Activated CD4-positive, alpha-beta memory T cell treated with anti-CD3 and anti-CD28 coated beads, Interleukin-2, amount 10 ng/mL, durations not matched to agents 7 days and 5 days (primary cell): ENCODE measurements at regions not wholly inside any gene's neighbourhood (a gene's known extent, or its start where the extent isn't known, plus 50 kb on each side); places are given as distances from the start of the nearest gene placed in this dataset.

Source experiments
- CTCF ChIA-PET: fragments of 350-600 bp; sonication (Branson Sonifier 250); formaldehyde crosslinking; loops from one replicate; lab custom pipeline; 2021; ENCODE audit warnings: antibody characterized with exemption, inconsistent platforms; lab: Charles Lee
- POLR2A ChIA-PET: fragments of 350-600 bp; sonication (Branson Sonifier 250); formaldehyde crosslinking; loops from one replicate; lab custom pipeline; 2021; ENCODE audit warnings: antibody characterized with exemption; lab: Charles Lee
- DNase-seq: peaks from one replicate; pipeline ENCODE4 v3.0.0-alpha.2; 2020
- H3K27ac Mint-ChIP-seq: one replicate; pipeline ENCODE4 v1.8.0; 2021; ENCODE audit warnings: mild to moderate bottlenecking, mixed read lengths
- H3K27me3 Mint-ChIP-seq: one replicate; pipeline ENCODE4 v1.8.0; 2021; ENCODE audit warnings: mixed read lengths
- H3K36me3 Mint-ChIP-seq: one replicate; pipeline ENCODE4 v1.8.0; 2021; ENCODE audit warnings: low read depth, mixed read lengths
- H3K4me1 Mint-ChIP-seq: one replicate; pipeline ENCODE4 v1.8.0; 2021; ENCODE audit warnings: mixed read lengths
- H3K4me3 Mint-ChIP-seq: one replicate; pipeline ENCODE4 v1.8.0; 2021; ENCODE audit warnings: mild to moderate bottlenecking, mixed read lengths
- H3K9me3 Mint-ChIP-seq: one replicate; pipeline ENCODE4 v1.8.0; 2021; ENCODE audit warnings: mixed read lengths

DNA sequence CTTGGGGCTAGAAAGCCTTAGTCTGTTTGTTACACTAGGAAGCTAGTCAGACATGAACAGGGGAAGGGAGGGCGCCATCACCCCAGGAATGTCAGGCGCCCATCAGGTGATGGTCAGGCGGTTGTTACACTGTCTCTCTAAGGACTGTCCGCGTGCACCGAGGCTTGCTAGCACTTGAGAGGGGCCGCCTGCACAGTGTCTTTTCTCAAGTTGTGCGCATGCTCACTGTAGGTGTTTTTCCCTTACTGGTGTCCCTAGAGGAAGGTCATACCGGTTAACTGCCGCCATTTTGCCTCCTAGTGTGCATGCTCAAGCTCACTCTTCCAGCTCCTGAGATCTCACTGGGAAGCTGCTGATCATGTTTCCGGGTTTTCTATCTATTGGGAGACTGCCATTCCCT is 855.0 kb upstream of the TMEM132C start:
- Mint-ChIP-seq H3K36me3 (no peaks in the 10 kb centered on the region), H3K9me3 (peaks cover 3% of the 10 kb centered on the region), H3K4me1 (no peaks in the 10 kb centered on the region), H3K27ac (no peak overlapping the region), H3K4me3 (no peak overlapping the region), H3K27me3 (no peaks in the 10 kb centered on the region)
- DNase-seq = no peak
- ChIA-PET CTCF (no interaction called here), POLR2A (no interaction called here)

DNA sequence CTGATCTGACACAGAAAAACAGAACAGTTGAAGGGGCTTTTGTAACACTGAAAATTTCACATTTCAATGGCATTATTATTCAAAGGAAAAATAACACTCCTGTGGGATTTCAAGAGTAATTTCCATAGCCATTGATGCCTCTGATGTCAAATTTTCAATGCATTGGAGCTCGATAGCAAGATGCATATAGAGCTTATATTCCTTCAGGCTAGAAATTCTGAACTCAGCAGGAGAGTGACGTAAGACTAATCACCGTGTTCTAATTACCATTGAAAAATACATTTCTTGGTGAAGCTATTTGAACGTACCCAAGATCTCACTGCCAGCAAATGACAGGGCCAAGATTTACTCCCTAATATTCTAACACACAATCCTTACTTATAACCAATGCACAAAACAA is 854.1 kb upstream of the TMEM132C start:
- DNase-seq = no peak
- Mint-ChIP-seq H3K4me1 (no peaks in the 10 kb centered on the region), H3K27ac (no peak overlapping the region), H3K9me3 (peaks cover 8% of the 10 kb centered on the region), H3K27me3 (no peaks in the 10 kb centered on the region), H3K4me3 (no peak overlapping the region), H3K36me3 (no peaks in the 10 kb centered on the region)
- ChIA-PET CTCF (no interaction called here), POLR2A (no interaction called here)

DNA sequence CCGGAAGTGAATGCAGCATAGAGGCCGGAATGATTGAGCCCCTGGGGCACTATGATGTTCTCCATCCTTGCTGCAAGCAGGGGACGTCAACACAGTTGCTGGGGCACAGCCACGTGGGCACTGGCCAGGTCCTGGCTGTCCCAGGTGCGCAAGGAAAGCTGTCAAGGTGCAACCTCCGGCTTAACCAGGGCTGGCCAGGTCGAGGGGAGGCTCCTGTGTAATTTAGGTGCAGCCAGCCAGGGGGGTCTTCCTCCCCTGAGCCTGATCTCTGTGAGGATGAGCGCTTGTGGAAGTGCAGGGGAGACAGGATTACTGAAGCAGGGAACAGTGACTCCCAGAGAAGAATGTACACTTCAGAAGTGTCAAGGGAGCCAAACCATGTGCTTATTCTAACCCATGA is 852.8 kb upstream of the TMEM132C start:
- no peaks in the 10 kb centered on the region for H3K27me3 Mint-ChIP-seq
- no peaks in the 10 kb centered on the region for H3K4me1 Mint-ChIP-seq
- ChIA-PET CTCF (no interaction called here), POLR2A (interaction anchor here (0.7 kb wide), 1 partner anchor 149 kb away, joined by 3 read pairs; no protein-coding TSS in a partner anchor)
- DNase-seq = no peak
- no peaks in the 10 kb centered on the region for H3K36me3 Mint-ChIP-seq
- H3K27ac Mint-ChIP-seq = no peak overlapping the region
- peaks cover 8% of the 10 kb centered on the region for H3K9me3 Mint-ChIP-seq
- no peak overlapping the region for H3K4me3 Mint-ChIP-seq

DNA sequence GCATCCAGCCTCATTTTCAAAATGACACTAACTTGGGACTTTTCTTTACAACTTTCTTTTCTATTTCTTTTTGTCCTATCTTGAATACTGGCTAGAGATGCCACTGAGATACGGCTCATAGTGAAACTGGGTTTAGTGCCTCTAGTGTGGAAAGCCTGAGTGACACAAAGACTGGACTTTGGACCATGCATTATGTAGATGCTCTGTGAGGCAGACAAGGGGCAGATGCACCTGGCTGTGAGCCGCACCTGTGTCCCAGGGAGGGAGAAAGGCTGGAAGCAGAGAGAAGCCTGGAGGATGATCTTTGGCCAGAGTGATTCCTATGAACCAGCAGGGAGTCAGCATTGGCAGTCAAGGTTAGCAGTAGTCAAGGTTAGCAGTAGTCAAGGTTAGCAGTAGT is 852.3 kb upstream of the TMEM132C start:
- Mint-ChIP-seq H3K9me3 (peaks cover 8% of the 10 kb centered on the region), H3K36me3 (no peaks in the 10 kb centered on the region), H3K27ac (no peak overlapping the region), H3K4me1 (no peaks in the 10 kb centered on the region), H3K27me3 (no peaks in the 10 kb centered on the region), H3K4me3 (no peak overlapping the region)
- no peak for DNase-seq
- CTCF ChIA-PET = no interaction called here
- POLR2A ChIA-PET = no interaction called here

DNA sequence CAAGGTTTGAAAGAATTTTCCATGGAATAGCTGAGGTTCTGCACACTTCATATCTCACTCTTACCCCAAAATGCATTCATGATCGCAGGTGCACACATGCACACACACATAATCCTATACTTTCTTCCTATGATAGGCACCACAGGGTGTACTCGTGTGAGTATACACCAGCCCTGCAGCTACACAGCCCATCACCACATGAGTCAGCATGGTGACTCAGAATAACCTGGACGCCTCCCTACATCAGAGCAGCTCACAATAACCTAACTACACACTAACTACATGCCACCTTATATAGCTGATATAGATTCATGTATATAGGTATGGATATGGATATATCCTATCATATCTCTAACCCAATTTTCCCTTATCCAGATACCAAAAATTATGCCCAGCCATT is 850.2 kb upstream of the TMEM132C start:
- Mint-ChIP-seq H3K4me1 (no peaks in the 10 kb centered on the region), H3K9me3 (peaks cover 8% of the 10 kb centered on the region), H3K27ac (no peak overlapping the region), H3K4me3 (no peak overlapping the region), H3K27me3 (no peaks in the 10 kb centered on the region), H3K36me3 (no peaks in the 10 kb centered on the region)
- ChIA-PET CTCF (no interaction called here), POLR2A (no interaction called here)
- DNase-seq = no peak

DNA sequence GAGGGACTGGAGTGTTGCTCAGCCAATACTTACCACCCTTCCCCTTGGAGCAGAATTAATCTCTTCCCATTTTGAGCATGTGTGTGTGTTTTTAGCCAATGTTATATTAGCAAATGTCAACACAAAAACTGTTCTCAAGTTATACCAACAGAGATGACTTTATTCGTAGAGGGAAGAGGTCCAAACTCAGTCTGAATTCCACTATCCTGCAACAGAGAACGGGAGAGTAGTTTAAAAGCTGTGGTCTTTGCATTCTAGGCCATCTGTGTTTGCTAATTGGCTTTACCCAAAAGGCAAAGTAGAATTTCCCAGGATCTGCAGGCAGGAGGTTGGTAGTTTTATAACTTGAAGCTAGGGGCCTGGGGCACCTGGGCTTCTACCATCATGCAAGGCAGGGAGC is 847.9 kb upstream of the TMEM132C start:
- CTCF ChIA-PET = no interaction called here
- no peaks in the 10 kb centered on the region for H3K27me3 Mint-ChIP-seq
- DNase-seq = no peak
- H3K9me3 Mint-ChIP-seq = peaks cover 8% of the 10 kb centered on the region
- H3K4me1 Mint-ChIP-seq = no peaks in the 10 kb centered on the region
- POLR2A ChIA-PET = no interaction called here
- H3K27ac Mint-ChIP-seq = no peak overlapping the region
- no peaks in the 10 kb centered on the region for H3K36me3 Mint-ChIP-seq
- H3K4me3 Mint-ChIP-seq = no peak overlapping the region

DNA sequence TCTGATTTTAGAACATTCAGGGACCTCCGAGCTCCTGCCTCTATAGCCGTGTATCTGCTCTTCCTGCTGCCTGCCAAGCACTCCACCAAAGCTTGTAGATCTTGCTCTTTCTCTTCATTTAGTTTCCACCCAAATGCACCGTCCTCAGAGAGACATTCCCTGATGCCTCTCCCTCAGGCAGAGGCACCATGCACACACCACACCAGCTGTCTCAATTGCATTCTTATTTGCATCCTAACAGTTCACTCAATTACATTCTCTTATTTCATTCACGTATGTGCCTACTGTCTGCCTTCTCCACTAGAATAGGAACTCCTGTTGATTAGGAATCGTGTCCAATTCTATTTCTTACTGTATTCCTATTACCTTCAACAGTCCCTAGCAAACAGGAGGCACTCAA is 845.4 kb upstream of the TMEM132C start:
- no peaks in the 10 kb centered on the region for H3K27me3 Mint-ChIP-seq
- ChIA-PET CTCF (no interaction called here), POLR2A (no interaction called here)
- peaks cover 8% of the 10 kb centered on the region for H3K9me3 Mint-ChIP-seq
- no peak overlapping the region for H3K4me3 Mint-ChIP-seq
- H3K4me1 Mint-ChIP-seq = no peaks in the 10 kb centered on the region
- no peak for DNase-seq
- no peaks in the 10 kb centered on the region for H3K36me3 Mint-ChIP-seq
- H3K27ac Mint-ChIP-seq = no peak overlapping the region

DNA sequence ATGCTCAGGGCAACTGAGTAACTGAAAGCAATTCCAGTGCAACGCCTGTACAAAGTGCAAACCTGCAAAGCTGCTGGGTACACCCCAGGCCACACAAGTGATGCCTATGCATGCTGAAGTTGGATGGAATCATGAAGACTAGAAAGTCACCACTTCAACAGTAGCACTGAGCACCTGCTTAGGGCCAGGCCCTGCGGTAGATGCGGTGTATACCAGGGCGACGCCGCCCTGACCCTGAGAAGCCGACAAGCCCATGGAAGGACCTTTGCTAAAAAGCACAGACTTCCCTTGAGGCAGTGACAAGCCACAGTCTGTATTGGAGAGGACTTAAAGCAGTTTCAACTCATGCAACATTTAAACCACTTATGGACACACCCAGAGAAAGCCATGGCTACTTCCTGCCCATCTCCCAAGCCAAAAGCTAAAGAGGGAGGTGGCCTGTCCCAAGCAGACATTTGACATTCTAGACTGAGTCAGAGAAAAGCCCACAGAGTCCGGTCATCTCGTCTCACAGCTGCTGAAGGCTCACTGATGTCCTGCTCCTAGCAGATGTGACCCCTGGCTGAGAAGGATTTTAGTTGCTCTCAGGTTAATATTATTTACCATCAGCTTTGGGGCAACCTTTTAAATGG is 843.9 kb upstream of the TMEM132C start:
- no peak for DNase-seq
- Mint-ChIP-seq H3K36me3 (no peaks in the 10 kb centered on the region), H3K9me3 (no peaks in the 10 kb centered on the region), H3K27ac (no peak overlapping the region), H3K27me3 (no peaks in the 10 kb centered on the region), H3K4me3 (no peak overlapping the region), H3K4me1 (no peaks in the 10 kb centered on the region)
- ChIA-PET CTCF (no interaction called here), POLR2A (no interaction called here)

DNA sequence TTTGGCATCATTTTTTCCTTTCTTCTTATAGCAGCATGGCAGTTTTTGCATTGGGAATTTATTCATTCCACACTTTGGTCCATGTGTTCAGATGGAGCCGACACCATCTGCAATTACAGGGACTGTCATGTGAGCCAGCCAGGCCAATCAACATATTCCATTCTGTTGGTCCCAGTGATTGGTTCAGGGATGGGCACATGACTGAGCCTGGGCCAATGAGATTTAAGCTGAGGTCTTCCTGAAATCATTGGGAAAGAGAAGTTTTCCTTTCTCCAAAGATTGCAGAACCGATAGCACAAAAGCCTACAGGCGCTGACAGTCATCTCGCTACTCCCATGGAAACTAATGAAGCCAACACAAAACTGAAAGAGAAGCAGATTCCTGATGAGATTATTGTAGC is 841.5 kb upstream of the TMEM132C start:
- no peaks in the 10 kb centered on the region for H3K4me1 Mint-ChIP-seq
- no peak overlapping the region for H3K27ac Mint-ChIP-seq
- ChIA-PET CTCF (no interaction called here), POLR2A (no interaction called here)
- H3K27me3 Mint-ChIP-seq = no peaks in the 10 kb centered on the region
- H3K9me3 Mint-ChIP-seq = no peaks in the 10 kb centered on the region
- no peak overlapping the region for H3K4me3 Mint-ChIP-seq
- no peaks in the 10 kb centered on the region for H3K36me3 Mint-ChIP-seq
- DNase-seq = no peak

DNA sequence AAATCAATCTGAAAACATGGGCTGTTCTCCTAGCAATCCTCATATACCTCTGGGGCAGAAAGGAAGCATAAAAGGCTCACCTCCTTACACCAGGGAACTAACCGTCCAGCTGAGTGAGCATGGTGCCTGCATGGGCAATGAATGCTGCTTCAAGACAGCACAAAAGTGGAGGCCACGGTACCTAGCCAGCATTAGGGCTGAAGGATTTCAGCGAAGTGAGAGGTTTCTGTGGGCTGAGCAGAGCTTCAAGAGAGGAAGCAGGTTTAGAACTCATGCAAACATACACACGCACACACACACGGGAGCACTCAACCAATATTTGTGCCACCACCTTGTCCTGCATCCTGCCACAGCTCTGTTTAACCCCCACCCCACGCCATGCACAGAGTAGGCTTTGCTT is 838.5 kb upstream of the TMEM132C start:
- CTCF ChIA-PET = no interaction called here
- POLR2A ChIA-PET = no interaction called here
- no peaks in the 10 kb centered on the region for H3K36me3 Mint-ChIP-seq

DNA sequence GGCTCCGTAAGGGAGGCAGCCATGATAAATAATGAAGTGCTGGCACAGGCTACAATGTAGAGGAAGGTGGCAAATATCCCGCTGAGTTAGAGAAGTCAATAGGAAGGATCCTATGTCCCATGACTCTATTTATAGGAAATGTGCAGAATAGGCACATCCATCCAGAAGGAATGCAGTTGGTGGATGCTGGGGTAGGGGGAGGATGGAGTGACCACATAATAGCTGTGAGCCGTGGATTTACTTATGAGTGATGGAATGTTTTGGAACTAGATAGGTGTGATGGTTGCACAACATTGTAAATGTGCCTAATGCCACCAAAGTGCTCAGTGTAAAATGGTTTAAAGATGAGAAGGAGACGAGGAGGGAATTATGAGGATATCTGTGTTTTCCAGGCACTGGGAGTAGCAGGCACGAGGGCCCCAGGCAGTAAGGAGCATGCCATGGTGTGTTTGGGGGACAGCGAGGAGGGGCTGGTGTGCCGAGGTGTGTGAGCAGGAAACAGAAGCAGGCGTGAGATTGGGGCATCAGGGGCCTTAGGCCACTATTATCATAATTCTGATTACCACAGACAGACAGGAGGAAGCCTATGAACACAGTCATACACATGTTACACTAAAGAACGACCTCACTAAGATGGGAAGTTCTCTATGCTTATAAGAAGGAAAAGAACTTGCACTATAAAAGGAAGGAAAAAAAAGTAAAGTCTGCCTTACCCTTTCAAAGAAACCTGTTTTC is 837.3 kb upstream of the TMEM132C start:
- H3K27ac Mint-ChIP-seq = no peak overlapping the region
- ChIA-PET POLR2A (no interaction called here), CTCF (no interaction called here)
- H3K36me3 Mint-ChIP-seq = no peaks in the 10 kb centered on the region
- no peak overlapping the region for H3K4me3 Mint-ChIP-seq
- no peaks in the 10 kb centered on the region for H3K4me1 Mint-ChIP-seq
- no peak for DNase-seq
- peaks cover 2% of the 10 kb centered on the region for H3K9me3 Mint-ChIP-seq
- H3K27me3 Mint-ChIP-seq = no peaks in the 10 kb centered on the region

More for the DNA sequence above, 838.5 kb upstream of the TMEM132C start:
- Mint-ChIP-seq H3K4me1 (no peaks in the 10 kb centered on the region), H3K9me3 (no peaks in the 10 kb centered on the region), H3K27ac (no peak overlapping the region), H3K4me3 (no peak overlapping the region), H3K27me3 (no peaks in the 10 kb centered on the region)
- DNase-seq = no peak

DNA sequence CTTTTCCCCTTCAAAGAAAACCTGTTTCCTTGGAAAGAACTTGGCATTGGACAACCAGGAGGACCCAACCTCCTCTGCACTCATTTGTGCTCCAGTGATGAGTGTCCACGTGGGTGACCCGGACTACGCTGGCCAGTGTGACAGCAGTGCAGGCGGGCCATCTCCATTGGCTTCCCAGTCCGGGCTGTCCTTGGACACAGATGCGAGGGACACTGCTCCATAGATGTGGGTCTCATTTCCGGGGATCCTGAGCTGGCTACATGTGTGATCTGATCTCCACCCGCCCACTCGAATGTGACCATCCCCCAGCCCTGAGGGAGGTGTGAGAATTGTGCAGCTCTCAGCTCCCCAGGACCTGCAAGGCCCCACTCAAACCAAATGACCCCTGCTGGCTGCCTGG is 836.6 kb upstream of the TMEM132C start:
- Mint-ChIP-seq H3K27ac (no peak overlapping the region), H3K9me3 (peaks cover 3% of the 10 kb centered on the region), H3K36me3 (no peaks in the 10 kb centered on the region), H3K4me3 (no peak overlapping the region), H3K27me3 (no peaks in the 10 kb centered on the region), H3K4me1 (no peaks in the 10 kb centered on the region)
- no peak for DNase-seq
- POLR2A ChIA-PET = no interaction called here
- CTCF ChIA-PET = no interaction called here

DNA sequence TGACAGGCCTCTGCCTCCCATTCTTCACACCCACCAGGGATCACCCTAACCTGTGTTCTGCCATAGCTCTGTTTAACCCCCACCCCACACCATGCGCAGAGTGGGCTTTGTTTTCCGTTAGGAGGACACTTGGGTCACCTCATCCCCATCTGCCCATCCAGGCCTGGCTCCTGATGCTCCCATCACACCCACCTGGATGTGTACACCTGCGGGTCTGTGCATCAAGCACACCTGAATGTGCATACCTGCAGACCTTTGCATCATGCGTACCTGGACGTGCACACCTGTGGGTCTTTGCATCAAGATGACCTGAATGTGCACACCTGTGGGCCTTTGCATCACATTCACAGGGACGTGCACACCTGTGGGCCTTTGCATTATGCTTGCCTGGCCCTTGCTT is 835.8 kb upstream of the TMEM132C start:
- Mint-ChIP-seq H3K27ac (no peak overlapping the region), H3K4me3 (no peak overlapping the region), H3K27me3 (no peaks in the 10 kb centered on the region), H3K9me3 (peaks cover 3% of the 10 kb centered on the region), H3K4me1 (no peaks in the 10 kb centered on the region), H3K36me3 (no peaks in the 10 kb centered on the region)
- ChIA-PET CTCF (no interaction called here), POLR2A (no interaction called here)
- DNase-seq = no peak

DNA sequence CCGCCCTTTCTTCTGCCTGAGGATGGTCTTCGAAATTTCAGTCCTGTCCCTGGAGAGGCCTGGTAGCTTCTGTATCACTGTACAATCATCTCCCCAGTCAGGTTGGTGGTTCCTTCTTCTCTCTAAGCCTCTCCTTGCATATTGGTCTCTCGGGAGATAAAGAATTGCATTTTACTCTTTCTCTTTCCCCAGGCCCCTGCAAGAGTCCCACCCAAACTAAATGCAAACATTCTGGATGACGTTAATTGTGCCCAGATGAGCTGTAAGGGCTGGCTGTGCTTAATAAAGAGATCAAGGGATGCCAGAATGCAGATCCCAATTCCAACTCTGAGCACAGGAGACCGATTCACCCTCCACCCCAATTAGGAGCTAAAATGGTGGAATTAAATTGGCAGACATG is 835.4 kb upstream of the TMEM132C start:
- Mint-ChIP-seq H3K4me3 (no peak overlapping the region), H3K36me3 (no peaks in the 10 kb centered on the region), H3K9me3 (peaks cover 3% of the 10 kb centered on the region), H3K27me3 (no peaks in the 10 kb centered on the region), H3K4me1 (no peaks in the 10 kb centered on the region), H3K27ac (no peak overlapping the region)
- POLR2A ChIA-PET = no interaction called here
- no peak for DNase-seq
- CTCF ChIA-PET = no interaction called here
